Loucy (cell line): ENCODE measurements at regions not wholly inside any gene's neighbourhood (a gene's known extent, or its start where the extent isn't known, plus 50 kb on each side); places are given as distances from the start of the nearest gene placed in this dataset.

ENCODE experiments used
- H2AFZ ChIP-seq: fragments of 200-600 bp; sonication (generic); 2 replicates; pipeline ENCODE4 v1.6.0; 2016; ENCODE audit warnings: antibody characterized with exemption, mild to moderate bottlenecking, low read length, moderate library complexity
- H3F3A ChIP-seq: fragments of 200-600 bp; 2 replicates; pipeline ENCODE4 v1.6.0; 2016; ENCODE audit warnings: antibody characterized with exemption, low read depth, mild to moderate bottlenecking
- H3K27me3 ChIP-seq: fragments of 200-600 bp; sonication (generic); 2 replicates; pipeline ENCODE4 v1.6.1; 2014; ENCODE audit warnings: low read length, mild to moderate bottlenecking; ENCODE audit not compliant: insufficient read depth, poor library complexity, severe bottlenecking
- H3K36me3 ChIP-seq: fragments of 200-600 bp; sonication (generic); 2 replicates; pipeline ENCODE4 v1.6.1; 2016; ENCODE audit warnings: low read length; ENCODE audit not compliant: insufficient read depth
- H3K4me1 ChIP-seq: fragments of 200-600 bp; sonication (generic); 2 replicates; pipeline ENCODE4 v1.5.1; 2014; ENCODE audit warnings: low read length, mild to moderate bottlenecking; ENCODE audit not compliant: insufficient read depth, poor library complexity, severe bottlenecking
- H3K4me2 ChIP-seq: fragments of 200-600 bp; sonication (generic); 2 replicates; pipeline ENCODE4 v1.6.0; 2014; ENCODE audit warnings: antibody characterized with exemption, low read length, low read depth, mild to moderate bottlenecking; ENCODE audit not compliant: poor library complexity, severe bottlenecking
- H3K4me3 ChIP-seq: fragments of 200-600 bp; sonication (generic); 2 replicates; pipeline ENCODE4 v1.5.1; 2014; ENCODE audit warnings: low read length, mild to moderate bottlenecking, mixed read lengths; ENCODE audit not compliant: poor library complexity, severe bottlenecking
- H3K79me2 ChIP-seq: fragments of 200-600 bp; sonication (generic); 2 replicates; pipeline ENCODE4 v1.6.1; 2014; ENCODE audit warnings: low read length; ENCODE audit not compliant: insufficient read depth
- H3K9ac ChIP-seq: fragments of 200-600 bp; sonication (generic); 2 replicates; pipeline ENCODE4 v1.6.0; 2014; ENCODE audit warnings: mild to moderate bottlenecking, low read depth, low read length, moderate library complexity; ENCODE audit not compliant: poor library complexity, severe bottlenecking
- H3K9me2 ChIP-seq: fragments of 200-600 bp; sonication (generic); replicated peaks from 2 replicates; pipeline ENCODE4 v1.6.1; 2016; ENCODE audit warnings: low read depth, low read length, mixed read lengths
- H3K9me3 ChIP-seq: fragments of 200-600 bp; sonication (generic); 2 replicates; pipeline ENCODE4 v1.6.1; 2014; ENCODE audit warnings: mild to moderate bottlenecking, antibody characterized with exemption, low read length, low read depth; ENCODE audit not compliant: insufficient read depth
- H4K20me1 ChIP-seq: fragments of 200-600 bp; sonication (generic); 2 replicates; pipeline ENCODE4 v1.6.0; 2014; ENCODE audit warnings: antibody characterized with exemption, low read length, mild to moderate bottlenecking; ENCODE audit not compliant: insufficient read depth, poor library complexity, severe bottlenecking
- CTCF ChIP-seq: fragments of 200-600 bp; sonication (generic); conservative IDR thresholded peaks from 2 replicates; pipeline ENCODE4 v1.5.1; 2014; ENCODE audit warnings: mild to moderate bottlenecking, antibody characterized with exemption, low read length
- EZH2phosphoT487 ChIP-seq: fragments of 200-600 bp; IDR thresholded peaks from 2 replicates; pipeline ENCODE4 v1.6.1; 2018; ENCODE audit warnings: antibody characterized with exemption, mild to moderate bottlenecking, moderate library complexity, borderline replicate concordance

- Histone ChIP-seq H3K27me3 (no peaks in the 10 kb centered on the region), H4K20me1 (no peaks in the 10 kb centered on the region), H3K4me3 (no peak overlapping the region), H3K4me1 (no peaks in the 10 kb centered on the region), H3K9me2 (no peaks in the 10 kb centered on the region), H3K9ac (no peak overlapping the region), H3F3A (no peaks in the 10 kb centered on the region), H3K9me3 (no peaks in the 10 kb centered on the region), H2AFZ (no peak overlapping the region), H3K4me2 (no peak overlapping the region), H3K36me3 (no peaks in the 10 kb centered on the region), H3K79me2 (no peaks in the 10 kb centered on the region)
- TF ChIP-seq EZH2phosphoT487, result no peak
- TF ChIP-seq CTCF, result no peak
Observed at GRCh38 chr18:55764386-55764785, 176.4 kb upstream of the TCF4 start.

- H3K79me2 ChIP-seq, result no peaks in the 10 kb centered on the region
- H3K4me2 ChIP-seq, result no peak overlapping the region
- no peaks in the 10 kb centered on the region for H3K9me3 ChIP-seq
Observed at GRCh38 chr18:55763805-55764204, 175.8 kb upstream of the TCF4 start.

GRCh38 chr18:55763298-55763697, 175.3 kb upstream of the TCF4 start:
- Histone ChIP-seq H3K4me2 (no peak overlapping the region), H4K20me1 (no peaks in the 10 kb centered on the region), H3K27me3 (no peaks in the 10 kb centered on the region), H3K79me2 (no peaks in the 10 kb centered on the region), H3K36me3 (no peaks in the 10 kb centered on the region), H3K4me1 (no peaks in the 10 kb centered on the region), H2AFZ (no peak overlapping the region), H3K9me3 (no peaks in the 10 kb centered on the region), H3K4me3 (no peak overlapping the region), H3K9ac (no peak overlapping the region), H3K9me2 (no peaks in the 10 kb centered on the region), H3F3A (no peaks in the 10 kb centered on the region)
- TF ChIP-seq CTCF (no peak), EZH2phosphoT487 (no peak)

More at GRCh38 chr18:55763805-55764204, 175.8 kb upstream of the TCF4 start:
- no peaks in the 10 kb centered on the region for H3K4me1 ChIP-seq
- no peaks in the 10 kb centered on the region for H3K27me3 ChIP-seq
- TF ChIP-seq EZH2phosphoT487 (no peak), CTCF (no peak)
- H3K4me3 ChIP-seq, result no peak overlapping the region
- no peaks in the 10 kb centered on the region for H3F3A ChIP-seq
- H3K36me3 ChIP-seq, result no peaks in the 10 kb centered on the region
- no peaks in the 10 kb centered on the region for H3K9me2 ChIP-seq
- H4K20me1 ChIP-seq, result no peaks in the 10 kb centered on the region
- H2AFZ ChIP-seq, result no peak overlapping the region
- no peak overlapping the region for H3K9ac ChIP-seq
